ENCODE measurements at regions not wholly inside any gene's neighbourhood (a gene's known extent, or its start where the extent isn't known, plus 50 kb on each side); places are given as distances from the start of the nearest gene placed in this dataset.

DNA sequence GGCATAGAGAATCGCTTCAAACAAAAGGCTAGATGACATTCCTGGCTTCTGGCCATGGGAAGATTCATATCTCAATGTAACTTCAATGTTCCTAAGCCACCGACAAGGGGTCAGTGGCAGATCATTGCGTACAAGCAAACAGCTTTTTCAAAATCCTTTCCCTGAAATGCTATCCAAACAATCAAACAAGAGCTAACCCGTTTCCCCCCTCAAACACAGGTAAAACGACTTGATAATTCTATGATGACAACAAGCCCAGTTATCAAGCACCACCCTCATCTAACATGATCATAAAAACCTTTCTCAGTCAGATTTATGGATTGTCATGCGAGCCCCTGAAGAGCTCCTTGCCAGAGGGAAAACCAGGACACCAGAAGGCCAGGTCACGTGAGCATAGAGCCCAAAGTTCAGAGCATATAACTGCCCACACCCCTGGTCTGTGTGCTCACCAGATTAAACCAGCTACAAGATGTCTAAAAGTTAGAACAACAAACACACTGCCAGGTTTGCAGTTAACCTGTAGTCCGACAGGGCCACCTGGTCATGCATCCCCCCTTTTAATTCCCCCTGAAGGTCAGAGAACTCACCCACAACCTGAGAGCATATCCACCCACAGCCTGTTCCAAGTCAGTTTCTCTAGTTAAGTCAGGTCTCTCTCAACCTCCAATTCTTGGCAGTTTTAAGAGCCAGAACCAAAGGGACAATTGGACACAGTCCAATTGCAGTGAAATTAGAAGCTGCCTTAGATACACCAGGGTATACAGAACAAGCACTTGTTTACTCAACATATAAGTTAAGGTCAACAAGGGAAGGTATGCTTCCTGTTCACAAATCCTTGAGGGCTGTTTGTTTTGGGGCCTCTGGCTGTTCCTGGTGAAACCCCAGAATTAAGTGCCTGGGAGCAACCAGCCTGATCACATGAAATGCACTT is 248.1 kb upstream of the PPARGC1A start:
- Histone ChIP-seq H3K27me3 (no peaks in the 10 kb centered on the region), H3K36me3 (no peaks in the 10 kb centered on the region), H3K27ac (no peak overlapping the region), H3K4me1 (peaks cover 0 to 14% (median 8%) of the 10 kb centered on the region in 4 donors), H3K9me3 (no peaks in the 10 kb centered on the region), H3K4me3 (no peak overlapping the region)
- no peak for TF ChIP-seq CTCF (IDR thresholded peaks at IDR 0.05)
- intact Hi-C loops (cut with DNase I; ENCODE audit: low total_unique reads) = no loop called here
- no peak for DNase-seq

- no peak for DNase-seq
- intact Hi-C loops (cut with DNase I; ENCODE audit: low total_unique reads) = no loop called here
- TF ChIP-seq CTCF (IDR thresholded peaks at IDR 0.05) = no peak
- no peaks in the 10 kb centered on the region for H3K27me3 ChIP-seq
- no peaks in the 10 kb centered on the region for H3K9me3 ChIP-seq
- no peak overlapping the region for H3K27ac ChIP-seq
- H3K36me3 ChIP-seq = no peaks in the 10 kb centered on the region
- H3K4me1 ChIP-seq = no peaks in the 10 kb centered on the region
- no peak overlapping the region for H3K4me3 ChIP-seq
Observed at GRCh38 chr4:24131954-24132673, 242.3 kb upstream of the PPARGC1A start.

DNA sequence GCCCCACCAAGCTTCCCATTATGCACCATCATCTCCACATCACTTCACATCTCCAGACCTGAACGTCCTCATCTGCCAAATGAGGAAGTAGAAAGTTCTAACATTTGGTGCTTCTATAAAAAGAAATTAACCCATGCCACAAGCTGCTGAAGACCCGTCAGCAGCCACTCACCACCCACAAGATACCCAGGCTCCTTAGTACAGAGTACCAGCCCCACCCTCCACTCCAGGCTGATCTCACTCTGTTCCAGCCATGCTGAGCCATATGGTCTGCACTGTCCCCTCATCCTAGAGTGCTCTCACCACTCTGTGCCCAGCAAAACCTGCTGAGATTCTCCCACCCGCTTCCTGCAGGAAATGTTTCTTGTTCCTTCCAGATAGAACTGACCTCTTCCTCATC is 240.8 kb upstream of the PPARGC1A start:
- no peak for TF ChIP-seq CTCF (IDR thresholded peaks at IDR 0.05)
- no peak overlapping the region for H3K27ac ChIP-seq
- H3K36me3 ChIP-seq = no peaks in the 10 kb centered on the region
- intact Hi-C loops (cut with DNase I; ENCODE audit: low total_unique reads) = no loop called here
- DNase-seq = no peak
- H3K27me3 ChIP-seq = no peaks in the 10 kb centered on the region
- no peak overlapping the region for H3K4me3 ChIP-seq
- H3K4me1 ChIP-seq = no peaks in the 10 kb centered on the region
- no peaks in the 10 kb centered on the region for H3K9me3 ChIP-seq

DNA sequence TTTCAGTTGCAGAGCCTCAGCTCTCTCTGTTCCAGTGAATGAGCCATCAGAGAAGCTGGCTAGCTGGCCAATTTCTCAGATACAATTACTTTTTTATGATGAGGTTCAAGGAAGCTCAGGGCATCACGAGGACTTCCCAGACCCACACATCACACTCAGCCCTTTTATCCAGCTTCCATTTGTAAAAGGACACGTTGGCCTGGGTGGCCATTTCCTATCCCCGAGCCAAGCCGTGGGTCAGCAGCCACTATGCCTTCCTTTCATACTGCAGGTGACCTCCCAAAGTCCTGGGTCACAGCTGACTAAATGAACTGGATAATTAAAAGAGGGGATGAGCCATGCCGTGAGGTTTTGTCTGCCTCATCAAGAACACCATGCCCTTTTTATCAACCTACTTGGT is 236.9 kb upstream of the PPARGC1A start:
- H3K27ac ChIP-seq = no peak overlapping the region
- H3K36me3 ChIP-seq = no peaks in the 10 kb centered on the region
- H3K9me3 ChIP-seq = no peaks in the 10 kb centered on the region
- DNase-seq = no peak
- H3K27me3 ChIP-seq = no peaks in the 10 kb centered on the region
- TF ChIP-seq CTCF (IDR thresholded peaks at IDR 0.05) = no peak
- intact Hi-C loops (cut with DNase I; ENCODE audit: low total_unique reads) = no loop called here
- no peaks in the 10 kb centered on the region for H3K4me1 ChIP-seq
- H3K4me3 ChIP-seq = no peak overlapping the region

DNA sequence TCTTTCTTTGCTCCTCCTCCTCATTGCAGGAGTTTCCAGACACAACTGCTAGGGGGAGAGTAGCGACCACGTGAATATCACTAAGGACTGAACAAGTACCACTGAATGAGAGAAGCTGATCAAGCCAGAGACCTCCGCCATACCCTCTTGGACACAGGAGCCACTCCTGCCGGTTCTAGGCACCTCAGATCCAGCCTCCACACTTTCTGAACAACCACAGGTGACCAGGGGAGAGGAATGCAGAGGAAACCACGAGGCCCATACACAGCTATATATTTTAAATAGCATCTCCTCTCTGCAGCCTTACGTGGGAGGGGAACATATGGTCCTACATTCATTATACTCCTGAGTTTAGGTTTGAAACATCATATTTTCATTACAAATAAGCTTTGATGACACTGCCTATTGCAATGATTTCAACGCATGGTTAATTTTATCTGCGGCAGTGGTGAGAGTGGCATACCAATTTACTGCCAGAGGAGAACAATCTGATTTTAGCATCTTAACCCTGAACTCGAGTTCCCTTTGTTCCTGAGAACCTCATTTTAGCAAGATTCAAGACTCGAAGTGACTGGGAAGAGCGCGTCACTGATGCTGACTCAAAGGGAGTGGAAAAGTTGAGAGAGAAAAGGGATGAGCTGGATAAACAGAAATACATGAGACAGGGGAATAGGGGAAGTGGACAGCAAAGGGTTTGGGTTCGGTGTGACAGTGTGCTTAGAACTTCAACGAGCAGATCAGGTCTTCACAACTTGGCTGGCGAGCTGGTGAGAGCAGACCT is 231.7 kb upstream of the PPARGC1A start:
- intact Hi-C loops (cut with DNase I; ENCODE audit: low total_unique reads) = no loop called here
- Histone ChIP-seq H3K4me1 (peaks cover 0 to 2% (median 0%) of the 10 kb centered on the region in 4 donors), H3K4me3 (no peak overlapping the region)

More for the DNA sequence above, 231.7 kb upstream of the PPARGC1A start:
- Histone ChIP-seq H3K36me3 (no peaks in the 10 kb centered on the region), H3K27me3 (no peaks in the 10 kb centered on the region), H3K9me3 (no peaks in the 10 kb centered on the region), H3K27ac (no peak overlapping the region)
- no peak for DNase-seq
- TF ChIP-seq CTCF (IDR thresholded peaks at IDR 0.05) = no peak

Data from tibial artery (tissue), 4 donors.